Mucosa of descending colon (tissue), 3 donors: ENCODE measurements at regions not wholly inside any gene's neighbourhood (a gene's known extent, or its start where the extent isn't known, plus 50 kb on each side); places are given as distances from the start of the nearest gene placed in this dataset.

Experiments used
- ATAC-seq: fragments of 200-7000 bp; cut with Tn5 transposase; one replicate; pipeline ENCODE4 v1.9.1; 2020; ENCODE audit warnings: mild to moderate bottlenecking, moderate library complexity
- DNase-seq, 3 donors: peaks; one replicate each; pipeline ENCODE4 v3.0.0-alpha.2; 2020
- H3K36me3 ChIP-seq: fragments of 200-600 bp; one replicate; pipeline ENCODE4 v1.8.0; 2021; ENCODE audit warnings: low read depth, mild to moderate bottlenecking
- H3K4me1 ChIP-seq: fragments of 200-600 bp; one replicate; pipeline ENCODE4 v1.8.0; 2021; ENCODE audit warnings: low read depth, mild to moderate bottlenecking
- H3K4me3 ChIP-seq: fragments of 200-600 bp; one replicate; pipeline ENCODE4 v1.8.0; 2021; ENCODE audit warnings: mild to moderate bottlenecking
- H3K9me3 ChIP-seq: fragments of 200-600 bp; one replicate; pipeline ENCODE4 v1.8.0; 2021; ENCODE audit warnings: mild to moderate bottlenecking
- intact Hi-C, 2 donors: fragments of 100-400 bp; cut with DNase I in 1 of 2; cut with micrococcal nuclease in 1 of 2; formaldehyde crosslinking; loops; one replicate each; pipeline versions ENCODE4 v1.11.0 to v1.11.1; 2022; cut with DNase I, micrococcal nuclease
- TF ChIP-seq, protein P1 (sequence below): fragments of 200-600 bp; IDR thresholded peaks from one replicate; pipeline ENCODE4 v1.8.0; 2022; ENCODE audit warnings: antibody characterized with exemption, mild to moderate bottlenecking
- donor health status: DM: no; HTN: no; CAD: no; lungs with moderate emphysema.
- donor health status: DM: no; HTN: no; CAD: no.
- donor health status: DM: no; HTN: yes; CAD: no.

DNA sequence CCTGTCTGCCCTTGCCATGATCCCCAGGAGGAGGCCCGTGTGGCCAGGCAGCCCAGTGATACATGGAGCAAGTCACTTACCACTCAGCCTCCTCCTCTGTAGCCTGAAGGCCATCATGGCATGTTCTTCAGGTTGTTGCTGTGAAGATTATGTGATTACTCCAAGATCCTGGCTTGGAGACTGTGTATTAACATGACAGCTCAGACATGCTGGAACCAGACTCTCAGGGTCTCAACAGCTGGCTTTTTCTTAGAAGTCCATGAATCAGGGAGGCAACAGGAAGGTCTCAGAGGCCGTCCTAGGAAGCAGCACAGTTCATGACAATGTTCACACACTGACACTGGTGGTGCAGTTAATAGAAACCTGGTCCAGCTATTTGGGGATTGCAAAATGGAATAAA is 158.6 kb upstream of the TWIST2 start:
- intact Hi-C loops: no loop called here
- H3K4me3 ChIP-seq: no peak overlapping the region
- no peak for ATAC-seq
- no peaks in the 10 kb centered on the region for H3K36me3 ChIP-seq
- no peak for DNase-seq
- H3K9me3 ChIP-seq: no peaks in the 10 kb centered on the region
- H3K4me1 ChIP-seq: no peaks in the 10 kb centered on the region
- TF ChIP-seq, protein P1, sequence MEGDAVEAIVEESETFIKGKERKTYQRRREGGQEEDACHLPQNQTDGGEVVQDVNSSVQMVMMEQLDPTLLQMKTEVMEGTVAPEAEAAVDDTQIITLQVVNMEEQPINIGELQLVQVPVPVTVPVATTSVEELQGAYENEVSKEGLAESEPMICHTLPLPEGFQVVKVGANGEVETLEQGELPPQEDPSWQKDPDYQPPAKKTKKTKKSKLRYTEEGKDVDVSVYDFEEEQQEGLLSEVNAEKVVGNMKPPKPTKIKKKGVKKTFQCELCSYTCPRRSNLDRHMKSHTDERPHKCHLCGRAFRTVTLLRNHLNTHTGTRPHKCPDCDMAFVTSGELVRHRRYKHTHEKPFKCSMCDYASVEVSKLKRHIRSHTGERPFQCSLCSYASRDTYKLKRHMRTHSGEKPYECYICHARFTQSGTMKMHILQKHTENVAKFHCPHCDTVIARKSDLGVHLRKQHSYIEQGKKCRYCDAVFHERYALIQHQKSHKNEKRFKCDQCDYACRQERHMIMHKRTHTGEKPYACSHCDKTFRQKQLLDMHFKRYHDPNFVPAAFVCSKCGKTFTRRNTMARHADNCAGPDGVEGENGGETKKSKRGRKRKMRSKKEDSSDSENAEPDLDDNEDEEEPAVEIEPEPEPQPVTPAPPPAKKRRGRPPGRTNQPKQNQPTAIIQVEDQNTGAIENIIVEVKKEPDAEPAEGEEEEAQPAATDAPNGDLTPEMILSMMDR: no peak

DNA sequence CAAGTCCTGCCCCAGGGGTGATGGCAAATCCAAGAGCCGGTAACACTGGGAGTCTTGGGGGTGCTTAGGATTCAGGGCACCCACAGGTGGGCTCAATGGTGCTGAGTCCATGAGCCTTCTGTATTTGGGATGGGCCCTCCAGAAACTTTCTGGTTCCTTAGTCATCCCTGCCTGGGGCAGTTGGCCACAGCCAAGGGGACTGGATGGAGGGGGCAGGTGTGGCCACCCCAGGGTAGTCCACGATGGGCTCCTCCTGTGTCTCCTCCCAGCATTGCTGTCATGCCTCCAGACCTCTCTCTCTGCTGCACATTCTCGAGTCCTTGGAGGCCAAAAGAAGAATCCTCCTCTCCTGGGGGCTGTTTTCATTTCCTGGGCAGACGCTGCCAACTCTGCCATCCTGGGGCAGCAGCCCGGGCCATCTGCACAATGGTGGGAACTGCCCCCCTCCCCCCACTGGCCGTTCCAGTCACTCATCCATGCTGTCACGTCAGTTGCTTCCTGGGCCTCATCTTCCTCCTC is 158.0 kb upstream of the TWIST2 start:
- TF ChIP-seq, protein P1: no peak
- no peaks in the 10 kb centered on the region for H3K9me3 ChIP-seq
- no peak for DNase-seq
- H3K4me1 ChIP-seq: no peaks in the 10 kb centered on the region
- no peaks in the 10 kb centered on the region for H3K36me3 ChIP-seq
- intact Hi-C loops: no loop called here
- no peak for ATAC-seq
- no peak overlapping the region for H3K4me3 ChIP-seq

DNA sequence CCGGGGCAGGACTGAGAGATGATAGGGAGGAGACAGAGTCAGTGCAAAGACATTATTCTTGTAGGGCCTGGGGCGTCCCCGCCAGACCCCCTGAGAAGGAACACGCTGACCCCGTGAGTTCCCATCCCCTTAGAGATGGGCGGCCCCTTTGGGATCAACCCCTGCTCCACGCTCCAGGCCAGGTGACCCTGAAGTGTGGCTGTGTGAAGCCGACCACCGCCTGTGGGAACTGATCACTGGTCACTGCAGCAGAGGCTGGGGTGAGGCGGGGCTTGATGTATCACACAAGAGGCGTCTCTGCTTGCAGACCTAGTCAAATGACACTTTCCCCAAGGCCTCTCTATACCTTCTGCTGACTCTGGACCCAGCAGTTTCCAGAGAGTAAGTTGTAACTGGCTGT is 157.4 kb upstream of the TWIST2 start:
- no peaks in the 10 kb centered on the region for H3K4me1 ChIP-seq
- ATAC-seq: no peak
- no peaks in the 10 kb centered on the region for H3K9me3 ChIP-seq
- no peaks in the 10 kb centered on the region for H3K36me3 ChIP-seq
- TF ChIP-seq, protein P1: no peak
- no peak overlapping the region for H3K4me3 ChIP-seq
- intact Hi-C loops: no loop called here
- DNase-seq: no peak

DNA sequence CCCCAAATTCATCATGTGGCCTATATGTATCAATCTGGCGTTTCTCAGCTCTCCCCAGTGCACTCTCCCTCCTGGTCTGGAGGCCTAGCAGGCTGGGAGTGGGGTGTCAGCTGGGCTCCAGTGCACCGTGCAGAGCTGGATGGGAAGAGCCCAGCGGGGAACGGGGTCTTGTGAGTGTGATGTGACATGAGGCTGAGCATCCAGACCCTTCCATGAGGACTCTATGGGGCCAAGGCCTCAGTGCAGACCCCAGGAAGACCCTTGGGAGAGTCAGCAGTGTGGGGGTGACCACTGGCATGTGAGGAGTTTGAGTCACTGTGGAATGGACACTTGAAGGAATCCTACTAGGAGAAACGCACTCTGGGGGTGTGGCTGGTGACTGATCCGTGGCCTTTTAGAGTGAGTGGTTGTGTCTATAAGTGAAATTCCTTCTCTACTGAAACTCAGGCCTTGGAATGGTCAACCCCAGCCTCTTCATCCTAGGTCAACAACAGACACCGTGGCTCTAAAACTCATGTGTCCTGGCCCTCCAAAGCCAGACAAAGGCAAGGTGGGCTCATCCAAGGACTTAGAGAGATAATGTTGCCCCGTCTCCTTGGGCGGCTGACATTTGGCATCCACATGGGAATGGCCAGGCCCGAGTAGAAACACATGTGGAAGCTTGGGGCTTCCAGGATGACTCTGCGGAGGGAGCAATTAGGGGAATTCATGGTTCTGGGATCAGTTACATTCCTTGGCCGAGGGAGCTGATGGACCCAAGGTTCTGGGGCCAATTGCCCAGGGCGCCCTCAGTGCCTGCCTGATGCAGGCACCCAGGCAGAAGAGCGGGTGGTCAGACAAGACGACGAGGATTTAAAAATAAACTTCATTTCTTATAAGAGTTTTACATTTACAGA is 156.0 kb upstream of the TWIST2 start:
- H3K9me3 ChIP-seq: no peaks in the 10 kb centered on the region
- intact Hi-C loops: no loop called here
- ATAC-seq (no peak), DNase-seq (no peak)
- H3K4me1 ChIP-seq: no peaks in the 10 kb centered on the region
- H3K4me3 ChIP-seq: no peak overlapping the region
- TF ChIP-seq, protein P1: no peak
- no peaks in the 10 kb centered on the region for H3K36me3 ChIP-seq

DNA sequence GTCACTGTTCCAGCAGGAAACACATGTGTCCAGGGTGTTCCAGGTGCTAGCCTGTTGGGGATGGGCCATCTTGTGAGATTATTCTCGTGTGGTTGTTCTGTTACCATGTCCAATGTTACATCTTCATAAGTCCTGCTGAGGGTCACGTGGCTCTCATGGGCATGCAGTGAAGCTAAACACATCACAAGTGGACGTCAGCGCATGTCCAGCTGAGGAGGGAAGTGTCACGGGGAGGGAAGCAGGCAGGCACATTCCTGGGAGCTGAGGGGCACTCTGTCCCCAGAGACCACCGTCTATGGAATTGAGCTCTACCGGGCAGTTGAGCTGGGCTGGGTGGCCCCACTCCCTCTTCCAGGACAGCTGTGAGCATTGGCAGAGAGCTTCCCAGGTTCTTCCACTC is 155.3 kb upstream of the TWIST2 start:
- no peaks in the 10 kb centered on the region for H3K4me1 ChIP-seq
- intact Hi-C loops: no loop called here
- TF ChIP-seq, protein P1: no peak
- no peak overlapping the region for H3K4me3 ChIP-seq
- no peak for DNase-seq
- no peaks in the 10 kb centered on the region for H3K9me3 ChIP-seq
- H3K36me3 ChIP-seq: no peaks in the 10 kb centered on the region
- no peak for ATAC-seq
